Panc1 (cell line): ENCODE measurements at regions not wholly inside any gene's neighbourhood (a gene's known extent, or its start where the extent isn't known, plus 50 kb on each side); places are given as distances from the start of the nearest gene placed in this dataset.
"Not testable (repeated sequence)": the region's sequence is repeated elsewhere in the genome, so short reads cannot be mapped to it uniquely, and the experiment has no call there.

ENCODE experiments used
- ATAC-seq: fragments of 200-7000 bp; cut with Tn5 transposase; 2 replicates; pipeline ENCODE4 v1.9.1; 2020; ENCODE audit warnings: mild to moderate bottlenecking, moderate library complexity
- BruUV-seq: library from RNA; stranded (reverse); fragments of 400-500 nt; replicated peaks from 2 replicates; lab custom pipeline; 2021; lab: Mats Ljungman, UMichigan
- CTCF ChIA-PET: fragments of 300-600 bp; sonication (Branson Sonifier 250); formaldehyde crosslinking; loops from one replicate; lab custom pipeline; 2022; ENCODE audit warnings: antibody characterized with exemption; lab: Charles Lee
- POLR2A ChIA-PET: fragments of 300-600 bp; sonication (Branson Sonifier 250); formaldehyde crosslinking; loops from one replicate; lab custom pipeline; 2022; ENCODE audit warnings: antibody characterized with exemption; lab: Charles Lee
- DNase-seq: peaks from one replicate; pipeline ENCODE4 v3.0.0-alpha.2; 2010; ENCODE audit warnings: low read depth, low spot score
- H3K27ac ChIP-seq: 2 replicates; pipeline ENCODE4 v1.5.1; 2011; ENCODE audit warnings: mild to moderate bottlenecking, low read length, inconsistent platforms
- H3K27me3 ChIP-seq: fragments of 200-500 bp; sonication (Bioruptor generic); 2 replicates; pipeline ENCODE4 v1.6.0; 2014; ENCODE audit warnings: low read length, inconsistent platforms; ENCODE audit not compliant: control insufficient read depth, insufficient read depth
- H3K36me3 ChIP-seq: fragments of 200-500 bp; sonication (Bioruptor generic); 2 replicates; pipeline ENCODE4 v1.5.1; 2014; ENCODE audit warnings: inconsistent platforms, mild to moderate bottlenecking, low read length, moderate library complexity; ENCODE audit not compliant: control insufficient read depth, insufficient read depth
- H3K4me1 ChIP-seq: 2 replicates; pipeline ENCODE4 v1.5.1; 2011; ENCODE audit warnings: inconsistent platforms, mild to moderate bottlenecking, low read length, moderate library complexity; ENCODE audit not compliant: control insufficient read depth, insufficient read depth
- H3K4me3 ChIP-seq, 2 experiments: 2 replicates each; pipeline ENCODE4 v1.5.1; 2011 to 2012; ENCODE audit warnings: low read depth in 2 of 2, low read length in 2 of 2, mild to moderate bottlenecking in 2 of 2, inconsistent platforms in 1 of 2, moderate library complexity in 1 of 2
- H3K9me3 ChIP-seq: fragments of 200-500 bp; sonication (Bioruptor generic); 2 replicates; pipeline ENCODE4 v1.5.1; 2014; ENCODE audit warnings: low read depth, mild to moderate bottlenecking, inconsistent platforms, low read length, moderate library complexity; ENCODE audit not compliant: control insufficient read depth, insufficient read depth
- POLR2AphosphoS5 ChIP-seq: IDR thresholded peaks from 2 replicates; pipeline ENCODE4 v1.6.1; 2012; ENCODE audit warnings: mild to moderate bottlenecking, low read depth, low read length, moderate library complexity
- REST ChIP-seq, 2 experiments: IDR thresholded peaks; 2 replicates each; pipeline ENCODE4 v1.6.1; 2011 to 2012; ENCODE audit warnings: low read depth in 2 of 2, control low read depth in 1 of 2, low read length in 1 of 2, mild to moderate bottlenecking in 1 of 2, moderate library complexity in 1 of 2; ENCODE audit not compliant: insufficient read depth in 1 of 2
- SIN3A ChIP-seq: IDR thresholded peaks from 2 replicates; pipeline ENCODE4 v1.6.1; 2012; ENCODE audit warnings: low read depth, mild to moderate bottlenecking, low read length, moderate library complexity, borderline replicate concordance; ENCODE audit not compliant: insufficient read depth
- TCF7L2 ChIP-seq: IDR thresholded peaks from 2 replicates; pipeline ENCODE4 v1.6.1; 2011; ENCODE audit warnings: mild to moderate bottlenecking, low read depth, low read length, inconsistent platforms
- in situ Hi-C: cut with HindIII; loops from 2 replicates; pipeline ENCODE4 v1.10.0; 2016; ENCODE audit warnings: low sequenced_read_pairs, low pct_unique_long_range_greater_than_20kb
- intact Hi-C: fragments of 100-400 bp; cut with micrococcal nuclease; formaldehyde crosslinking; loops from one replicate; pipeline ENCODE4 v1.10.0; 2022; ENCODE audit not compliant: unreplicated experiment
- TF ChIP-seq, protein P1 (sequence below): fragments of 450-650 bp; IDR thresholded peaks from 2 replicates; pipeline ENCODE4 v1.5.1; 2017; ENCODE audit warnings: mild to moderate bottlenecking

DNA sequence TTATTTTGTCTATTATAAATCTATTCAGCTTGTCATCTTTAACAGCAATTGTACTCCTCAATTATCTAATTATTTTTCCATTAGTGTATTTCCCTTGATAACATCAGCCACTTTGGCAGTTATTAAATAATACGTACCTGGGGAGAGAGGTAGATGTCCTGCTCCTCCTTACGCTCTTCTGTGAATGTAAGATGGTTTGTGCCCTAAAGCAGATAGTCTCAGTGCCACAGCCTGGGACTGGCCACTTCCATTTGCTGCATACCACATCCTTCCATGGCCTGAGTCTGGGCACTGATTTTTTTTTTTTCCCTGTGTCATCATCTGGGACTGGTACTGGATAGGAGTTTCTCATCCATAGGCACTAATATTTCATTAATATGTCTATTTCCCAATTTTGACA is 632.4 kb upstream of the LRRTM4 start:
- H3K36me3 ChIP-seq, result no peaks in the 10 kb centered on the region
- no peak for ATAC-seq
- no TSS peak for BruUV-seq
- no peak for DNase-seq
- ChIA-PET CTCF (no interaction called here), POLR2A (no interaction called here)
- no peak overlapping the region for H3K27ac ChIP-seq
- in situ Hi-C loops (no loop called here), intact Hi-C loops (no loop called here)
- TF ChIP-seq POLR2AphosphoS5, result no peak
- TF ChIP-seq, protein P1, sequence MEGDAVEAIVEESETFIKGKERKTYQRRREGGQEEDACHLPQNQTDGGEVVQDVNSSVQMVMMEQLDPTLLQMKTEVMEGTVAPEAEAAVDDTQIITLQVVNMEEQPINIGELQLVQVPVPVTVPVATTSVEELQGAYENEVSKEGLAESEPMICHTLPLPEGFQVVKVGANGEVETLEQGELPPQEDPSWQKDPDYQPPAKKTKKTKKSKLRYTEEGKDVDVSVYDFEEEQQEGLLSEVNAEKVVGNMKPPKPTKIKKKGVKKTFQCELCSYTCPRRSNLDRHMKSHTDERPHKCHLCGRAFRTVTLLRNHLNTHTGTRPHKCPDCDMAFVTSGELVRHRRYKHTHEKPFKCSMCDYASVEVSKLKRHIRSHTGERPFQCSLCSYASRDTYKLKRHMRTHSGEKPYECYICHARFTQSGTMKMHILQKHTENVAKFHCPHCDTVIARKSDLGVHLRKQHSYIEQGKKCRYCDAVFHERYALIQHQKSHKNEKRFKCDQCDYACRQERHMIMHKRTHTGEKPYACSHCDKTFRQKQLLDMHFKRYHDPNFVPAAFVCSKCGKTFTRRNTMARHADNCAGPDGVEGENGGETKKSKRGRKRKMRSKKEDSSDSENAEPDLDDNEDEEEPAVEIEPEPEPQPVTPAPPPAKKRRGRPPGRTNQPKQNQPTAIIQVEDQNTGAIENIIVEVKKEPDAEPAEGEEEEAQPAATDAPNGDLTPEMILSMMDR, result no peak
- TF ChIP-seq TCF7L2, result no peak
- TF ChIP-seq REST (IDR thresholded peaks at IDR 0.05; ENCODE audit: insufficient read depth in 1 of 2, low read depth in 2 of 2, low read length in 1 of 2), result no peak
- TF ChIP-seq SIN3A, result no peak
- H3K4me1 ChIP-seq, result no peaks in the 10 kb centered on the region
- H3K27me3 ChIP-seq, result no peaks in the 10 kb centered on the region
- no peak overlapping the region for H3K4me3 ChIP-seq
- no peaks in the 10 kb centered on the region for H3K9me3 ChIP-seq

DNA sequence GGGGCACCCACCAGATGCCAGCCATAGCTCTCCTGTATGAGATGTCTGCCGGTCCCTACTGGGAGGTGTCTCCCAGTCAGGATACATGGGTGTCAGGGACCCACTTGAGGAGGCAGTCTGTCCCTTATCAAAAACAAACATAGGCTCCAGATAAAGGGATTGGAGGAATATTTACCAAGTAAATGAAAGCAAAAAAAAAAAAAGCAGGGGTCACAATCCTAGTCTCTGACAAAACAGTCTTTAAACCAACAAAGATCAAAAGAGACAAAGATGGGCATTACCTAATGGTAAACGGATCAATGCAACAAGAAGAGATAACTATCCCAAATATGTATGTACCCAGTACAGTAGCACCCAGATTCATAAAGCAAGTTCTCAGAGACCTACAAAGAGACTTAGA is 640.0 kb upstream of the LRRTM4 start:
- TF ChIP-seq REST (IDR thresholded peaks at IDR 0.05; ENCODE audit: insufficient read depth in 1 of 2, low read depth in 2 of 2, low read length in 1 of 2), result no peak
- TF ChIP-seq SIN3A, result no peak
- TF ChIP-seq, protein P1, result no peak
- TF ChIP-seq POLR2AphosphoS5, result no peak
- no peak for TF ChIP-seq TCF7L2
- no peaks in the 10 kb centered on the region for H3K4me1 ChIP-seq
- no peak for DNase-seq
- in situ Hi-C loops (no loop called here), intact Hi-C loops (no loop called here)
- H3K27me3 ChIP-seq, result no peaks in the 10 kb centered on the region
- CTCF ChIA-PET, result no interaction called here
- POLR2A ChIA-PET, result no interaction called here
- BruUV-seq, result no TSS peak
- no peaks in the 10 kb centered on the region for H3K9me3 ChIP-seq
- H3K27ac ChIP-seq, result no peak overlapping the region
- no peak overlapping the region for H3K4me3 ChIP-seq
- no peaks in the 10 kb centered on the region for H3K36me3 ChIP-seq
- ATAC-seq, result no peak

DNA sequence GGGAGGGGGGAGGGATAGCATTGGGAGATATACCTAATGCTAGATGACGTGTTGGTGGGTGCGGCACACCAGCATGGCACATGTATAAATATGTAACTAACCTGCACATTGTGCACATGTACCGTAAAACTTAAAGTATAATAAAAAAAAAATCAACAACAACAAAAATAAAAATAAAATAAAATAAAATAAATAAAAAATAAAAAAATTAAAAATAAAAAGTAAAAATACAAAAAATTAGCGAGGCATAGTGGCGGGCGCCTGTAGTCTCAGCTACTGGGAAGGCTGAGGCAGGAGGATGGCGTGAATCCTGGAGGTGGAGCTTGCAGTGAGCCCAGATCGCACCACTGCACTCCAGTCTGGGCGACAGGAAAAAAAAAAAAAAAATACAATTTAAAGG is 650.0 kb upstream of the LRRTM4 start:
- H3K27ac ChIP-seq, H3K27me3 ChIP-seq, ATAC-seq, intact Hi-C loops, in situ Hi-C loops, H3K4me1 ChIP-seq, H3K9me3 ChIP-seq, CTCF ChIA-PET, H3K4me3 ChIP-seq, BruUV-seq, DNase-seq, H3K36me3 ChIP-seq, POLR2A ChIA-PET: not testable (repeated sequence)
